MM.1S (cell line): ENCODE measurements at regions not wholly inside any gene's neighbourhood (a gene's known extent, or its start where the extent isn't known, plus 50 kb on each side); places are given as distances from the start of the nearest gene placed in this dataset.

ENCODE experiments used
- CTCF ChIP-seq: fragments of 300-600 bp; sonication (generic); IDR thresholded peaks from 2 replicates; pipeline ENCODE4 v1.5.1; 2016; ENCODE audit warnings: antibody characterized with exemption, low read length, mixed read lengths
- EZH2 ChIP-seq: fragments of 300-600 bp; sonication (generic); optimal IDR thresholded peaks from 2 replicates; pipeline ENCODE3; 2017; ENCODE audit warnings: low read depth, mild to moderate bottlenecking, antibody characterized with exemption, low read length, mixed read lengths

DNA sequence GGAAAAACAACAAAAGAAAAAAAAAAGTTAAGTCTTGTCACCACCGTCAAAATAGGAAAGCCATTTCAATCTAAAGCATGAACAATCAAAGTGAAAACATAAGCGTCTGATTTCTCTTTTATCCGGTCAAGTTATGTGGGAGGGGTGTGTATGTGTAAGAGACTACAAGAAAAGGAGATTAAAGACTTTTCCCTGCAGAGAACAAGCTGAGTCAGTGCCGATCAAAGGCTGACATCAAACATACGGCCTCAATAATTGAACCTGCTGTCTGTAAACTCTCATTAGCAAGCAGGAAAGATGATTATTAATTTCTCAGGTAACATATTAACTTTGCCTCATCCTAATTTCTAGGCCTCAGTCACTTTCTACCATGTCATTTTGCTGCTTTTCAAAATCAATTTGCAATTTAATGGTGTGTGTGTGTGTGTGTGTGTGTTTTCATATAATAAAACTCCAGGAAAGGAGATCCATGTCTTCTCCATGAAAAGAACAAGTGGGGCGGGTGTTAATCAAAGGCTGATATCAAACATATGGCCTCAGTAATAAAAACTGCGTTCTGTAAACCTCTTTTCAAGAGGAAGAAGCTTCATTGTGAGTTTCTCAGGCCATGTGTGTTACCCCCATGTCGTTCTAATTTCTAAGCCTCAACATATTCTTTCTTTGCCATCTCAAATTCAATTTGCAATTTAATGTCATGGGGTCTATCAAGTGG lies 649.1 kb upstream of the SORCS1 start:
- no peak for TF ChIP-seq CTCF
- no peak for TF ChIP-seq EZH2
